Caco-2 (cell line): ENCODE measurements at regions not wholly inside any gene's neighbourhood (a gene's known extent, or its start where the extent isn't known, plus 50 kb on each side); places are given as distances from the start of the nearest gene placed in this dataset.

ENCODE experiments used
- BruUV-seq: library from RNA; stranded (reverse); fragments of 400-500 nt; replicated peaks from 2 replicates; lab custom pipeline; 2021; lab: Mats Ljungman, UMichigan
- CTCF ChIA-PET: fragments of 300-600 bp; sonication (Branson Sonifier 250); formaldehyde crosslinking; loops from one replicate; lab custom pipeline; 2022; ENCODE audit warnings: antibody characterized with exemption; lab: Charles Lee
- POLR2A ChIA-PET: fragments of 300-600 bp; sonication (Branson Sonifier 250); formaldehyde crosslinking; loops from one replicate; lab custom pipeline; 2022; ENCODE audit warnings: antibody characterized with exemption; lab: Charles Lee
- DNase-seq, 2 experiments: peaks; one replicate each; pipeline versions ENCODE4 v3.0.0 to v3.0.0-alpha.2; 2020 to 2022
- H3K27me3 ChIP-seq: replicated peaks from 2 replicates; pipeline ENCODE4 v1.6.0; 2011; ENCODE audit warnings: low read length; ENCODE audit not compliant: control insufficient read depth, insufficient read depth
- H3K36me3 ChIP-seq: 2 replicates; pipeline ENCODE4 v1.5.1; 2011; ENCODE audit warnings: low read length; ENCODE audit not compliant: control insufficient read depth, insufficient read depth
- H3K4me1 ChIP-seq: fragments of 250-450 bp; sonication (Bioruptor Pico); 2 replicates; pipeline ENCODE4 v1.5.1; 2020; ENCODE audit warnings: mild to moderate bottlenecking
- H3K4me3 ChIP-seq: 2 replicates; pipeline ENCODE4 v1.5.1; 2011; ENCODE audit warnings: low read depth, mild to moderate bottlenecking, control low read depth, low read length
- H3K9me3 ChIP-seq: fragments of 250-450 bp; sonication (Bioruptor Pico); 2 replicates; pipeline ENCODE4 v1.5.1; 2020; ENCODE audit warnings: mild to moderate bottlenecking, moderate library complexity
- H3K27ac Mint-ChIP-seq: one replicate; pipeline ENCODE4 v1.8.0; 2022; ENCODE audit warnings: mixed read lengths; ENCODE audit not compliant: unreplicated experiment
- H3K27me3 Mint-ChIP-seq: one replicate; pipeline ENCODE4 v1.8.0; 2022; ENCODE audit warnings: mixed read lengths; ENCODE audit not compliant: insufficient read depth, unreplicated experiment
- H3K36me3 Mint-ChIP-seq: one replicate; pipeline ENCODE4 v1.8.0; 2022; ENCODE audit warnings: mild to moderate bottlenecking, mixed read lengths; ENCODE audit not compliant: insufficient read depth, unreplicated experiment
- H3K4me1 Mint-ChIP-seq: one replicate; pipeline ENCODE4 v1.8.0; 2022; ENCODE audit warnings: low read depth, mixed read lengths; ENCODE audit not compliant: unreplicated experiment
- H3K4me3 Mint-ChIP-seq: one replicate; pipeline ENCODE4 v1.8.0; 2022; ENCODE audit warnings: mild to moderate bottlenecking, moderate library complexity, mixed read lengths; ENCODE audit not compliant: unreplicated experiment
- H3K9me3 Mint-ChIP-seq: one replicate; pipeline ENCODE4 v1.8.0; 2022; ENCODE audit warnings: mixed read lengths; ENCODE audit not compliant: unreplicated experiment
- intact Hi-C: fragments of 100-400 bp; cut with micrococcal nuclease; formaldehyde crosslinking; loops from one replicate; pipeline ENCODE4 v1.10.0; 2022; ENCODE audit not compliant: unreplicated experiment
- TF ChIP-seq, protein P1 (sequence below), 2 experiments: fragments of 200-600 bp in 1 of 2; IDR thresholded peaks; 1 replicate in 1 of 2; 2 replicates in 1 of 2; pipeline versions ENCODE4 v1.5.1 to v1.8.0; 2011 to 2022; ENCODE audit warnings: antibody characterized with exemption in 1 of 2, control low read depth in 1 of 2, inconsistent platforms in 1 of 2, low read depth in 1 of 2, low read length in 1 of 2, mild to moderate bottlenecking in 1 of 2, moderate library complexity in 1 of 2; ENCODE audit not compliant: insufficient read depth in 1 of 2, severe bottlenecking in 1 of 2, unreplicated experiment in 1 of 2

DNA sequence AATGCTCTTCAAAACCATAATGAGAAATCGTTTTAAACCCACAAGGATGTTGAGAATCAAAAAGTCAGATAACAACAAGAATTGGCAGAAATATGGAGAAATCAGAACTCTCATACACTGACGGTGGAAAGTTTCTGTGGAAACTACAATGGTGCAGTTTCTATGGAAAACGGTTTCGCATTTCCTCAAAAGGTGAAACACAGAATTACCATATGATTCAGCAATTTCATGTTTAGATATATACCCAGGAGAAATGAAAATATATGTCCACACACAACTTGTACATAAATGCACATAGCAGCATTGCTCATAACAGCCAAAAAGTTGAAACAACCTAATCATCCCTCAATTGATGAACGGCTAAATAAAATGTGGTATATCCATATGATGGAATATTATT is 218.2 kb downstream of the ARL4A start:
- intact Hi-C loops = no loop called here
- TF ChIP-seq, protein P1, sequence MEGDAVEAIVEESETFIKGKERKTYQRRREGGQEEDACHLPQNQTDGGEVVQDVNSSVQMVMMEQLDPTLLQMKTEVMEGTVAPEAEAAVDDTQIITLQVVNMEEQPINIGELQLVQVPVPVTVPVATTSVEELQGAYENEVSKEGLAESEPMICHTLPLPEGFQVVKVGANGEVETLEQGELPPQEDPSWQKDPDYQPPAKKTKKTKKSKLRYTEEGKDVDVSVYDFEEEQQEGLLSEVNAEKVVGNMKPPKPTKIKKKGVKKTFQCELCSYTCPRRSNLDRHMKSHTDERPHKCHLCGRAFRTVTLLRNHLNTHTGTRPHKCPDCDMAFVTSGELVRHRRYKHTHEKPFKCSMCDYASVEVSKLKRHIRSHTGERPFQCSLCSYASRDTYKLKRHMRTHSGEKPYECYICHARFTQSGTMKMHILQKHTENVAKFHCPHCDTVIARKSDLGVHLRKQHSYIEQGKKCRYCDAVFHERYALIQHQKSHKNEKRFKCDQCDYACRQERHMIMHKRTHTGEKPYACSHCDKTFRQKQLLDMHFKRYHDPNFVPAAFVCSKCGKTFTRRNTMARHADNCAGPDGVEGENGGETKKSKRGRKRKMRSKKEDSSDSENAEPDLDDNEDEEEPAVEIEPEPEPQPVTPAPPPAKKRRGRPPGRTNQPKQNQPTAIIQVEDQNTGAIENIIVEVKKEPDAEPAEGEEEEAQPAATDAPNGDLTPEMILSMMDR (IDR thresholded peaks at IDR 0.05; ENCODE audit: insufficient read depth in 1 of 2, low read depth in 1 of 2, low read length in 1 of 2, severe bottlenecking in 1 of 2, unreplicated experiment in 1 of 2) = no peak
- H3K9me3 ChIP-seq = no peaks in the 10 kb centered on the region
- POLR2A ChIA-PET = no interaction called here
- no peak overlapping the region for H3K27ac Mint-ChIP-seq
- H3K27me3 Mint-ChIP-seq = no peaks in the 10 kb centered on the region
- no peaks in the 10 kb centered on the region for H3K36me3 ChIP-seq
- H3K9me3 Mint-ChIP-seq = no peaks in the 10 kb centered on the region
- no peaks in the 10 kb centered on the region for H3K36me3 Mint-ChIP-seq
- H3K4me1 Mint-ChIP-seq = peaks cover 9% of the 10 kb centered on the region
- no peak for DNase-seq
- no peak overlapping the region for H3K4me3 Mint-ChIP-seq
- CTCF ChIA-PET = no interaction called here
- H3K4me3 ChIP-seq = no peak overlapping the region
- H3K4me1 ChIP-seq = no peaks in the 10 kb centered on the region
- H3K27me3 ChIP-seq = no peaks in the 10 kb centered on the region
- no TSS peak for BruUV-seq

DNA sequence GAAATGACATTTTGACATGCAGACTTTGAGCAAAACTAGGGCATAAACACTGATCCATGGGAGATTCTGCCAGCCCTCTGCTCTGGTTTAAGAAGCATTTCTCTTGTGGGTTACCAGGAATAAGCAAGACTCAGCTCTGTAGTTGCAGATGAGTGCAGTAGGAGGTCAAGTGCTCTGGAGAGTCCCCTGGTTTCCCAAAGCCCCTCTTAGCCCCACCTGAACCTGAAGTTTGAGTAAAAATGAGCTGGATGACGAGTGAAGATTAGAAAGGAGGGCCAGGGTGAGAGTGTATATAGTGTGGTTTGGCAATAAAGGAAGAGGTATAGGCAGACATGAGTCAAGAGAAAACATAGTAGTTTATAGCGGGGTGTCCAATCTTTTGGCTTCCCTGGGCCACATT is 220.3 kb downstream of the ARL4A start:
- Mint-ChIP-seq H3K4me1 (no peaks in the 10 kb centered on the region), H3K4me3 (no peak overlapping the region), H3K27ac (no peak overlapping the region), H3K27me3 (no peaks in the 10 kb centered on the region), H3K36me3 (no peaks in the 10 kb centered on the region), H3K9me3 (no peaks in the 10 kb centered on the region)
- ChIA-PET CTCF (no interaction called here), POLR2A (no interaction called here)
- TF ChIP-seq, protein P1 (IDR thresholded peaks at IDR 0.05; ENCODE audit: insufficient read depth in 1 of 2, low read depth in 1 of 2, low read length in 1 of 2, severe bottlenecking in 1 of 2, unreplicated experiment in 1 of 2) = no peak
- no TSS peak for BruUV-seq
- no peak for DNase-seq
- Histone ChIP-seq H3K36me3 (no peaks in the 10 kb centered on the region), H3K27me3 (no peaks in the 10 kb centered on the region), H3K9me3 (no peaks in the 10 kb centered on the region), H3K4me3 (no peak overlapping the region), H3K4me1 (no peaks in the 10 kb centered on the region)
- intact Hi-C loops = no loop called here

DNA sequence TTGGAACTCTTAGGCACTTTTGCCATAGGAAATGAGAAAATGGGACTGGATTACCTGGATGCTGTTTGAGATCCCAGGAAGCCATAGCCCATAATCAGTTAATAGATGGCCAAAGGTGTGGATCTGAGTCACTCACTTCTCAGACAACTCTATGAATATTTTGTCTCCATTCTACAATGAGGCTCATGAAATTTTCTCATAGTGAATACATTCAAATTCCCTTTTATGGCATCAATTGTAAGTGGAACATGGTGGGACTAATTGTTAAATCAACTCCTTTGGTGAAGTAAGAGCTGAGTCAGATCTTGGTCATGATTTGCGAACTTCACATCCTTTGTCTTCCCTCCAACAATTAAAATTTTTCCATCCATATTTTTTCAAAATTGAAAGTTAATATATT is 222.1 kb downstream of the ARL4A start:
- no peaks in the 10 kb centered on the region for H3K9me3 Mint-ChIP-seq

More for the DNA sequence above, 222.1 kb downstream of the ARL4A start:
- no TSS peak for BruUV-seq
- no peak overlapping the region for H3K27ac Mint-ChIP-seq
- Histone ChIP-seq H3K4me3 (no peak overlapping the region), H3K36me3 (no peaks in the 10 kb centered on the region), H3K4me1 (no peaks in the 10 kb centered on the region), H3K9me3 (no peaks in the 10 kb centered on the region), H3K27me3 (no peaks in the 10 kb centered on the region)
- no peak overlapping the region for H3K4me3 Mint-ChIP-seq
- H3K36me3 Mint-ChIP-seq = no peaks in the 10 kb centered on the region
- DNase-seq = no peak
- no peaks in the 10 kb centered on the region for H3K4me1 Mint-ChIP-seq
- CTCF ChIA-PET = no interaction called here
- POLR2A ChIA-PET = no interaction called here
- intact Hi-C loops = no loop called here
- H3K27me3 Mint-ChIP-seq = no peaks in the 10 kb centered on the region
- TF ChIP-seq, protein P1 (IDR thresholded peaks at IDR 0.05; ENCODE audit: insufficient read depth in 1 of 2, low read depth in 1 of 2, low read length in 1 of 2, severe bottlenecking in 1 of 2, unreplicated experiment in 1 of 2) = no peak
